ENCODE measurements at regions not wholly inside any gene's neighbourhood (a gene's known extent, or its start where the extent isn't known, plus 50 kb on each side); places are given as distances from the start of the nearest gene placed in this dataset.

DNA sequence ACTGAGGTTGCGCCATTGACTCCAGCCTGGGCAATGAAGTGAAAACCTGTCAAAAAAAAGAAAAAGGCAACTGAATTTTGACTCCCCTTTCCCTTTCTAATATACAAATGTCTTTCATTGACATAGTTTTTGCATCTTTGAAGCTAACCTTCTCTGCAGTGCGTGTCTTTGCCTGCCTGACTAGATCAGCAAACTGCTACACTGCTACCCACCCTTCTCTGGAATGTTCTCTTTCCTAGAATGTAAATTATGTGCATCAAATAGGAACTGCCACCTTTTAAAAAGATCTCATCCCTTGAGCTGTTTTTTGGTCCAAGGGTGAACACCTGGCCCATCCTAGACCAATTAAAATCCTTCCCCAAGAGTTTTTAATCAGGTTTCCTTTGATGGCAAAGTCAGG is 127.6 kb downstream of the SLC28A3 start:
- TF ChIP-seq, protein P1, sequence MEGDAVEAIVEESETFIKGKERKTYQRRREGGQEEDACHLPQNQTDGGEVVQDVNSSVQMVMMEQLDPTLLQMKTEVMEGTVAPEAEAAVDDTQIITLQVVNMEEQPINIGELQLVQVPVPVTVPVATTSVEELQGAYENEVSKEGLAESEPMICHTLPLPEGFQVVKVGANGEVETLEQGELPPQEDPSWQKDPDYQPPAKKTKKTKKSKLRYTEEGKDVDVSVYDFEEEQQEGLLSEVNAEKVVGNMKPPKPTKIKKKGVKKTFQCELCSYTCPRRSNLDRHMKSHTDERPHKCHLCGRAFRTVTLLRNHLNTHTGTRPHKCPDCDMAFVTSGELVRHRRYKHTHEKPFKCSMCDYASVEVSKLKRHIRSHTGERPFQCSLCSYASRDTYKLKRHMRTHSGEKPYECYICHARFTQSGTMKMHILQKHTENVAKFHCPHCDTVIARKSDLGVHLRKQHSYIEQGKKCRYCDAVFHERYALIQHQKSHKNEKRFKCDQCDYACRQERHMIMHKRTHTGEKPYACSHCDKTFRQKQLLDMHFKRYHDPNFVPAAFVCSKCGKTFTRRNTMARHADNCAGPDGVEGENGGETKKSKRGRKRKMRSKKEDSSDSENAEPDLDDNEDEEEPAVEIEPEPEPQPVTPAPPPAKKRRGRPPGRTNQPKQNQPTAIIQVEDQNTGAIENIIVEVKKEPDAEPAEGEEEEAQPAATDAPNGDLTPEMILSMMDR (IDR thresholded peaks at IDR 0.05), result no peak
- TF ChIP-seq POLR2A (IDR thresholded peaks at IDR 0.05), result no peak

Data from uterus (tissue), 2 donors.